GM12878 (cell line): ENCODE measurements at regions not wholly inside any gene's neighbourhood (a gene's known extent, or its start where the extent isn't known, plus 50 kb on each side); places are given as distances from the start of the nearest gene placed in this dataset.

ENCODE experiments used
- ATAC-seq: fragments of 200-7000 bp; cut with Tn5 transposase; 3 replicates; pipeline ENCODE4 v1.9.1; 2020; ENCODE audit warnings: mild to moderate bottlenecking, moderate library complexity
- BruUV-seq: library from RNA; stranded (reverse); fragments of 400-500 nt; replicated peaks from 2 replicates; lab custom pipeline; 2021; lab: Mats Ljungman, UMichigan
- CTCF ChIA-PET: fragments of 300-600 bp; sonication (Branson Sonifier 250); formaldehyde crosslinking; extraction: SDS; loops from one replicate; lab custom pipeline; 2021; ENCODE audit warnings: inconsistent platforms; lab: Yijun Ruan, JAX
- POLR2A ChIA-PET: fragments of 350-600 bp; formaldehyde crosslinking; extraction: SDS; loops from one replicate; lab custom pipeline; 2021; ENCODE audit warnings: inconsistent platforms; lab: Charles Lee
- RAD21 ChIA-PET: fragments of 300-600 bp; sonication (Branson Sonifier 250); formaldehyde crosslinking; loops from one replicate; lab custom pipeline; 2023; ENCODE audit warnings: antibody characterized with exemption; ENCODE audit not compliant: unreplicated experiment; lab: Charles Lee
- SMC1A ChIA-PET: fragments of 300-600 bp; sonication (Branson Sonifier 250); formaldehyde crosslinking; loops from one replicate; lab custom pipeline; 2023; ENCODE audit not compliant: unreplicated experiment, uncharacterized antibody; lab: Charles Lee
- DNase-seq: peaks from one replicate; pipeline ENCODE4 v3.0.0-alpha.2; 2011; ENCODE audit warnings: low read depth, low spot score
- FAIRE-seq: peaks from 3 replicates; lab custom pipeline; 2011; peaks lifted over from hg19 to GRCh38; lab: Jason Lieb, UNC
- H2AFZ ChIP-seq: 2 replicates; pipeline ENCODE4 v1.6.0; 2011; ENCODE audit warnings: low read depth, low read length, control low read depth; ENCODE audit not compliant: control insufficient read depth
- H3K27ac ChIP-seq: 2 replicates; pipeline ENCODE4 v1.5.1; 2011; ENCODE audit warnings: control low read depth; ENCODE audit not compliant: control insufficient read depth, insufficient read depth
- H3K27me3 ChIP-seq, 2 experiments: replicated peaks in 1 of 2; 2 replicates each; pipeline versions ENCODE4 v1.6.0 to v1.6.1; 2011; ENCODE audit warnings: low read length in 1 of 2; ENCODE audit not compliant: control insufficient read depth in 2 of 2, insufficient read depth in 2 of 2
- H3K36me3 ChIP-seq, 2 experiments: 2 replicates each; pipeline ENCODE4 v1.5.1; 2011; ENCODE audit warnings: low read length in 1 of 2; ENCODE audit not compliant: control insufficient read depth in 2 of 2, insufficient read depth in 2 of 2
- H3K4me1 ChIP-seq: 2 replicates; pipeline ENCODE4 v1.6.1; 2011; ENCODE audit warnings: mild to moderate bottlenecking, low read length, moderate library complexity, mixed read lengths; ENCODE audit not compliant: control insufficient read depth, insufficient read depth
- H3K4me2 ChIP-seq: 2 replicates; pipeline ENCODE4 v1.6.0; 2011; ENCODE audit warnings: control low read depth; ENCODE audit not compliant: control insufficient read depth, insufficient read depth
- H3K4me3 ChIP-seq: fragments of 200-600 bp; sonication (generic); 2 replicates; pipeline ENCODE4 v1.5.1; 2016
- H3K79me2 ChIP-seq: 2 replicates; pipeline ENCODE4 v1.6.0; 2011; ENCODE audit warnings: low read length; ENCODE audit not compliant: control insufficient read depth, insufficient read depth
- H3K9ac ChIP-seq: 2 replicates; pipeline ENCODE4 v1.8.0; 2011; ENCODE audit warnings: low read length, control low read depth, mixed read lengths; ENCODE audit not compliant: control insufficient read depth, insufficient read depth
- H3K9me3 ChIP-seq: replicated peaks from 3 replicates; pipeline ENCODE4 v1.5.1; 2011; ENCODE audit warnings: mild to moderate bottlenecking, low read length; ENCODE audit not compliant: control insufficient read depth, insufficient read depth
- H4K20me1 ChIP-seq: 2 replicates; pipeline ENCODE4 v1.6.0; 2011; ENCODE audit not compliant: control insufficient read depth, insufficient read depth
- CBX3 ChIP-seq: fragments of 200-600 bp; sonication (generic); IDR thresholded peaks from 2 replicates; pipeline ENCODE4 v1.6.1; 2016; ENCODE audit warnings: low read depth, borderline replicate concordance
- EGR1 ChIP-seq, 2 experiments: IDR thresholded peaks; 1 replicate in 1 of 2; 2 replicates in 1 of 2; pipeline ENCODE4 v1.6.1; 2011 to 2012; ENCODE audit warnings: low read depth in 2 of 2, low read length in 2 of 2, borderline replicate concordance in 1 of 2, mild to moderate bottlenecking in 1 of 2, moderate library complexity in 1 of 2
- ETV6 ChIP-seq, 2 experiments: fragments of 450-650 bp in 1 of 2; IDR thresholded peaks in 1 of 2; conservative IDR thresholded peaks in 1 of 2; 2 replicates each; pipeline ENCODE4 v1.6.1; 2014; ENCODE audit warnings: antibody characterized with exemption in 1 of 2, borderline replicate concordance in 1 of 2, low read depth in 1 of 2, mild to moderate bottlenecking in 1 of 2, moderate library complexity in 1 of 2
- MTA2 ChIP-seq: fragments of 450-650 bp; IDR thresholded peaks from 2 replicates; pipeline ENCODE4 v1.6.1; 2016; ENCODE audit warnings: low read depth, mild to moderate bottlenecking, moderate library complexity
- MTA3 ChIP-seq: IDR thresholded peaks from 2 replicates; pipeline ENCODE4 v1.6.1; 2012; ENCODE audit warnings: low read length, inconsistent platforms, borderline replicate concordance
- MYB ChIP-seq: fragments of 150-350 bp; IDR thresholded peaks from 2 replicates; pipeline ENCODE4 v1.6.1; 2014; ENCODE audit warnings: mild to moderate bottlenecking, low read depth, low read length, borderline replicate concordance
- NR2C1 ChIP-seq: fragments of 450-650 bp; IDR thresholded peaks from 2 replicates; pipeline ENCODE4 v1.6.1; 2017; ENCODE audit warnings: antibody characterized with exemption, mild to moderate bottlenecking, moderate library complexity
- RAD51 ChIP-seq: fragments of 450-650 bp; IDR thresholded peaks from 2 replicates; pipeline ENCODE4 v1.6.1; 2016; ENCODE audit warnings: moderate library complexity, mild to moderate bottlenecking, inconsistent platforms
- SKIL ChIP-seq: fragments of 450-650 bp; IDR thresholded peaks from 2 replicates; pipeline ENCODE4 v1.6.1; 2017; ENCODE audit warnings: mild to moderate bottlenecking, low read depth, inconsistent platforms; ENCODE audit not compliant: poor library complexity, severe bottlenecking
- ZNF274 ChIP-seq: IDR thresholded peaks from one replicate; pipeline ENCODE4 v1.8.0; 2011; ENCODE audit not compliant: insufficient read length, insufficient read depth
- ZZZ3 ChIP-seq: IDR thresholded peaks from 2 replicates; pipeline ENCODE4 v1.6.1; 2011; ENCODE audit warnings: low read depth; ENCODE audit not compliant: control insufficient read depth, insufficient read length
- WGBS: methylation state at CpG from one replicate; pipeline ENCODE4 v1.1.6; 2016; ENCODE audit warnings: low lambda C conversion rate; ENCODE audit not compliant: insufficient replicate concordance, insufficient coverage; ENCODE audit errors: missing lambda C conversion rate; 5-methylcytosine and 5-hydroxymethylcytosine counted together
- in situ Hi-C: fragments of 300-500 bp; cut with MboI; formaldehyde crosslinking; loops from 9 replicates; pipeline ENCODE4 v1.14.3; 2018; ENCODE audit warnings: mixed read lengths
- intact Hi-C: fragments of 100-400 bp; cut with micrococcal nuclease; formaldehyde crosslinking; loops from one replicate; pipeline ENCODE4 v1.14.2; 2022; ENCODE audit not compliant: unreplicated experiment

- TF ChIP-seq EGR1 (IDR thresholded peaks at IDR 0.05; ENCODE audit: borderline replicate concordance in 1 of 2, low read depth in 2 of 2, low read length in 2 of 2), result no peak
Observed at GRCh38 chr4:67403342-67403741, 142.0 kb downstream of the CENPC start (continued).

GRCh38 chr4:67401902-67402301, 143.4 kb downstream of the CENPC start:
- 0% methylated on average over 1 of the region's 1 CpG for WGBS
- no TSS peak for BruUV-seq

More at GRCh38 chr4:67401902-67402301, 143.4 kb downstream of the CENPC start:
- peaks cover 0 to 2% of the 10 kb centered on the region in 2 experiments; a peak in 1 of 4 replicates for H3K27me3 ChIP-seq
- no peak overlapping the region for H2AFZ ChIP-seq
- no peaks in the 10 kb centered on the region for H4K20me1 ChIP-seq
- POLR2A ChIA-PET, result no interaction called here
- in situ Hi-C loops (no loop called here), intact Hi-C loops (no loop called here)
- RAD21 ChIA-PET, result no interaction called here
- no peak for TF ChIP-seq MTA3
- no peak for TF ChIP-seq CBX3
- TF ChIP-seq ETV6 (conservative IDR thresholded peaks at IDR 0.05 in 1 of 2, IDR thresholded peaks at IDR 0.05 in 1 of 2; ENCODE audit: borderline replicate concordance in 1 of 2, low read depth in 1 of 2), result no peak
- no peak for TF ChIP-seq ZZZ3
- no peak for TF ChIP-seq SKIL
- TF ChIP-seq RAD51, result no peak
- TF ChIP-seq MTA2, result no peak
- no peak for TF ChIP-seq NR2C1
- no peak for TF ChIP-seq ZNF274
- no peak for TF ChIP-seq MYB
- H3K27ac ChIP-seq, result no peak overlapping the region
- CTCF ChIA-PET, result no interaction called here
- H3K36me3 ChIP-seq, result no peaks in the 10 kb centered on the region
- FAIRE-seq (no peak), ATAC-seq (no peak), DNase-seq (no peak)
- H3K4me2 ChIP-seq, result no peak overlapping the region
- no peak overlapping the region for H3K9ac ChIP-seq
- SMC1A ChIA-PET, result no interaction called here
- no peak overlapping the region for H3K4me3 ChIP-seq
- no peaks in the 10 kb centered on the region; the same call in 2 of the 3 replicates for H3K9me3 ChIP-seq
- no peaks in the 10 kb centered on the region for H3K79me2 ChIP-seq
- H3K4me1 ChIP-seq, result no peaks in the 10 kb centered on the region
